ENCODE measurements at regions not wholly inside any gene's neighbourhood (a gene's known extent, or its start where the extent isn't known, plus 50 kb on each side); places are given as distances from the start of the nearest gene placed in this dataset.

GRCh38 chr12:115661112-115661511 is 616.4 kb downstream of the MED13L start:
- TF ChIP-seq CTCF (IDR thresholded peaks at IDR 0.05) (no peak), POLR2A (IDR thresholded peaks at IDR 0.05) (no peak)
